K562 (cell line): ENCODE measurements at regions not wholly inside any gene's neighbourhood (a gene's known extent, or its start where the extent isn't known, plus 50 kb on each side); places are given as distances from the start of the nearest gene placed in this dataset.

ENCODE experiments used
- ATAC-seq: fragments of 200-7000 bp; cut with Tn5 transposase; 3 replicates; pipeline ENCODE4 v1.9.1; 2020; ENCODE audit warnings: moderate library complexity
- BruUV-seq: library from RNA; stranded (reverse); fragments of 400-500 nt; replicated peaks from 2 replicates; lab custom pipeline; 2021; lab: Mats Ljungman, UMichigan
- CTCF ChIA-PET: fragments of 300-600 bp; formaldehyde crosslinking; extraction: SDS; loops from one replicate; lab custom pipeline; 2021; ENCODE audit warnings: low intra/inter-chr PET ratio; lab: Yijun Ruan, JAX
- POLR2A ChIA-PET: fragments of 300-600, 350-650 bp; sonication (Branson Sonifier 250); formaldehyde crosslinking; extraction: SDS; loops from one replicate; lab custom pipeline; 2021; ENCODE audit warnings: antibody characterized with exemption, inconsistent platforms; lab: Yijun Ruan, JAX
- DNase-seq, 4 experiments: peaks; one replicate each; pipeline versions ENCODE4 v3.0.0 to v3.0.0-alpha.2; 2011 to 2018; ENCODE audit warnings: low spot score in 3 of 4, mixed read lengths in 3 of 4; ENCODE audit errors: extremely low read depth in 1 of 4
- FAIRE-seq: peaks from 2 replicates; lab custom pipeline; 2011; peaks lifted over from hg19 to GRCh38; lab: Jason Lieb, UNC
- H2AFZ ChIP-seq: 2 replicates; pipeline ENCODE4 v1.6.0; 2011; ENCODE audit warnings: low read depth, low read length, control low read depth, inconsistent platforms
- H3K27ac ChIP-seq: fragments of 200-600 bp; 3 replicates; pipeline ENCODE4 v1.8.0; 2011; ENCODE audit warnings: low read depth, mild to moderate bottlenecking, control low read depth, inconsistent platforms, low read length, moderate library complexity, mixed read lengths; ENCODE audit errors: extremely low read depth
- H3K27me3 ChIP-seq, 2 experiments: fragments of 300-600 bp in 1 of 2; 2 replicates in 1 of 2; 3 replicates in 1 of 2; pipeline versions ENCODE4 v1.6.0 to v1.8.0; 2011; ENCODE audit warnings: inconsistent platforms in 2 of 2, low read length in 2 of 2, mild to moderate bottlenecking in 1 of 2, mixed read lengths in 1 of 2, moderate library complexity in 1 of 2; ENCODE audit not compliant: control insufficient read depth in 2 of 2, insufficient read depth in 2 of 2
- H3K36me3 ChIP-seq: fragments of 300-600 bp; 3 replicates; pipeline ENCODE4 v1.8.0; 2011; ENCODE audit warnings: mild to moderate bottlenecking, low read length, inconsistent platforms; ENCODE audit not compliant: control insufficient read depth, insufficient read depth
- H3K4me1 ChIP-seq, 2 experiments: fragments of 200-600 bp in 1 of 2; replicated peaks in 1 of 2; 2 replicates in 1 of 2; 3 replicates in 1 of 2; pipeline versions ENCODE4 v1.5.1 to v1.8.0; 2011; ENCODE audit warnings: inconsistent platforms in 2 of 2, low read length in 2 of 2, mild to moderate bottlenecking in 1 of 2, mixed read lengths in 1 of 2, moderate library complexity in 1 of 2; ENCODE audit not compliant: control insufficient read depth in 2 of 2, insufficient read depth in 2 of 2
- H3K4me2 ChIP-seq: 2 replicates; pipeline ENCODE4 v1.6.1; 2011; ENCODE audit warnings: low read length, control low read depth, inconsistent platforms, mixed read lengths; ENCODE audit not compliant: insufficient read depth
- H3K4me3 ChIP-seq: fragments of 200-600 bp; sonication (generic), shearing (Covaris generic); 2 replicates; pipeline ENCODE4 v1.5.1; 2016; ENCODE audit warnings: control low read depth, inconsistent platforms
- H3K79me2 ChIP-seq: fragments of 200-600 bp; 3 replicates; pipeline ENCODE4 v1.8.0; 2011; ENCODE audit warnings: low read length, inconsistent platforms; ENCODE audit not compliant: control insufficient read depth, insufficient read depth
- H3K9ac ChIP-seq, 2 experiments: 2 replicates each; pipeline versions ENCODE4 v1.6.0 to v1.6.1; 2011; ENCODE audit warnings: low read depth in 2 of 2, low read length in 2 of 2, control low read depth in 1 of 2, inconsistent platforms in 1 of 2, mild to moderate bottlenecking in 1 of 2, mixed read lengths in 1 of 2; ENCODE audit not compliant: insufficient read depth in 1 of 2
- H3K9me1 ChIP-seq: one replicate; pipeline ENCODE4 v1.6.0; 2011; ENCODE audit warnings: inconsistent platforms, mild to moderate bottlenecking, low read length, moderate library complexity; ENCODE audit not compliant: control insufficient read depth, insufficient read depth
- H3K9me3 ChIP-seq: replicated peaks from 2 replicates; pipeline ENCODE4 v1.5.1; 2011; ENCODE audit warnings: low read depth, low read length, inconsistent platforms; ENCODE audit not compliant: control insufficient read depth, insufficient read depth
- H4K20me1 ChIP-seq: replicated peaks from 2 replicates; pipeline ENCODE4 v1.6.1; 2011; ENCODE audit warnings: low read length, inconsistent platforms, mixed read lengths; ENCODE audit not compliant: control insufficient read depth, insufficient read depth
- BRF2 ChIP-seq: IDR thresholded peaks from 3 replicates; pipeline ENCODE4 v1.6.1; 2011; ENCODE audit warnings: borderline replicate concordance, mild to moderate bottlenecking; ENCODE audit not compliant: insufficient read length, insufficient read depth
- CEBPG ChIP-seq, 3 experiments: fragments of 200-800 bp in 1 of 3; sonication (Bioruptor generic) in 1 of 3; sonication (generic) in 1 of 3; formaldehyde crosslinking in 1 of 3; IDR thresholded peaks in 2 of 3; conservative IDR thresholded peaks in 1 of 3; 2 replicates each; pipeline versions ENCODE4 v1.6.1 to v1.8.0; 2016 to 2022; ENCODE audit warnings: missing compliant biosample characterization in 2 of 3, missing genetic modification characterization in 2 of 3, mild to moderate bottlenecking in 1 of 3, missing genetic modification reagents in 1 of 3
- HIVEP1 ChIP-seq: fragments of 250-450 bp; sonication (Bioruptor Pico); IDR thresholded peaks from 2 replicates; pipeline ENCODE4 v1.4.0; 2020; ENCODE audit warnings: mild to moderate bottlenecking
- KLF16 ChIP-seq: IDR thresholded peaks from 2 replicates; pipeline ENCODE4 v1.6.1; 2016; ENCODE audit warnings: antibody characterized with exemption
- MITF ChIP-seq: IDR thresholded peaks from 2 replicates; pipeline ENCODE4 v1.6.1; 2014; ENCODE audit warnings: antibody characterized with exemption
- POLR2AphosphoS2 ChIP-seq: IDR thresholded peaks from 2 replicates; pipeline ENCODE4 v1.6.1; 2012; ENCODE audit warnings: low read length, improper control_type of control experiment
- ZBTB1 ChIP-seq: sonication (generic); formaldehyde crosslinking; IDR thresholded peaks from 2 replicates; pipeline ENCODE4 v1.8.1; 2023; ENCODE audit warnings: missing genetic modification reagents, low read depth, mild to moderate bottlenecking, borderline replicate concordance
- ZFP30 ChIP-seq: fragments of 250-450 bp; sonication (Bioruptor Pico); IDR thresholded peaks from 2 replicates; pipeline ENCODE4 v1.8.0; 2022; ENCODE audit warnings: moderate library complexity, mild to moderate bottlenecking, inconsistent platforms, borderline replicate concordance
- ZSCAN32 ChIP-seq: fragments of 450-650 bp; formaldehyde crosslinking; IDR thresholded peaks from 2 replicates; pipeline ENCODE4 v1.4.0; 2020; ENCODE audit warnings: mild to moderate bottlenecking, moderate library complexity
- in situ Hi-C: fragments of 300-500 bp; cut with MboI; formaldehyde crosslinking; loops from 4 replicates; pipeline ENCODE4 v1.15.0; 2018; ENCODE audit warnings: inconsistent platforms, mixed read lengths
- intact Hi-C: fragments of 100-400 bp; cut with micrococcal nuclease; formaldehyde crosslinking; loops from 2 replicates; pipeline ENCODE4 v1.14.2; 2022

DNA sequence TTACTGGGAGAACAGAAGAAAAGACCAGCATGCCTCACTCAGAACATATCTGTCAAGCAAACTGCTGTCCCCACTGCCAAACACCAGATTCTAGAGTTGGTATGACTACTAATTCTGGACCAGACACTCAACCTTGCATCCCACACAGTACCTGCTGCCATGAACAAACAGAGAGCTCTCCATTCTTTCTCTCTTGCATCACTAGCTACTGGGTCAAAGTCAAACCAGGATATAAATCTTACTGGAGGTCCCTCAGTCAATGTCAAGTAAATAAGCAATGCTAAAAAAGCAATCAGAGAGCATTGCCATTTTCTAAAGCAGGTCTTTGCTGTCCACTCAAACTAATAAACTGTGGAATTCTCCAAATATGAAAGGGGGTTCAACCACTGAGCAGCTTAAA is 452.4 kb upstream of the SEL1L start:
- Histone ChIP-seq H3K36me3 (no peaks in the 10 kb centered on the region), H3K27ac (no peak overlapping the region), H3K4me3 (no peak overlapping the region), H3K9me3 (no peaks in the 10 kb centered on the region), H2AFZ (no peak overlapping the region), H4K20me1 (no peaks in the 10 kb centered on the region), H3K27me3 (no peaks in the 10 kb centered on the region), H3K9ac (no peak overlapping the region), H3K79me2 (no peaks in the 10 kb centered on the region), H3K4me2 (no peak overlapping the region), H3K4me1 (no peaks in the 10 kb centered on the region), H3K9me1 (no peaks in the 10 kb centered on the region)
- ATAC-seq (no peak), FAIRE-seq (no peak), DNase-seq (no peak)
- ChIA-PET POLR2A (no interaction called here), CTCF (no interaction called here)
- intact Hi-C loops, result no loop called here
- TF ChIP-seq BRF2 (no peak), ZBTB1 (CRISPR knock-in tag) (no peak), POLR2AphosphoS2 (no peak), HIVEP1 (CRISPR knock-in tag) (no peak), CEBPG (CRISPR knock-in tag; IDR thresholded peaks at IDR 0.05) (no peak), CEBPG (tag; conservative IDR thresholded peaks at IDR 0.05 in 1 of 2, IDR thresholded peaks at IDR 0.05 in 1 of 2) (no peak), MITF (no peak), ZSCAN32 (CRISPR knock-in tag) (no peak), ZFP30 (CRISPR knock-in tag) (no peak), KLF16 (no peak)
- in situ Hi-C loops, result no loop called here
- no TSS peak for BruUV-seq
